Ascending aorta (tissue), 2 donors: ENCODE measurements at regions not wholly inside any gene's neighbourhood (a gene's known extent, or its start where the extent isn't known, plus 50 kb on each side); places are given as distances from the start of the nearest gene placed in this dataset.
"Not testable (repeated sequence)": the region's sequence is repeated elsewhere in the genome, so short reads cannot be mapped to it uniquely, and the experiment has no call there.

Experiments used
- DNase-seq, 2 donors: peaks; one replicate each; pipeline ENCODE4 v3.0.0-alpha.2; 2019; ENCODE audit warnings: low spot score in 2 of 2
- H3K27ac ChIP-seq, 2 donors: fragments of 200-600 bp; sonication (generic); one replicate each; pipeline ENCODE4 v1.5.1; 2016 to 2017; ENCODE audit warnings: mild to moderate bottlenecking in 1 of 2
- H3K27me3 ChIP-seq: fragments of 200-600 bp; sonication (generic); one replicate; pipeline ENCODE4 v1.5.1; 2017
- H3K36me3 ChIP-seq, 2 donors: fragments of 200-600 bp; sonication (generic); one replicate each; pipeline ENCODE4 v1.5.1; 2016
- H3K4me1 ChIP-seq, 2 donors: fragments of 200-600 bp; sonication (generic); one replicate each; pipeline ENCODE4 v1.5.1; 2016 to 2017; ENCODE audit warnings: mild to moderate bottlenecking in 1 of 2
- H3K4me3 ChIP-seq, 2 donors: fragments of 200-600 bp; sonication (generic); one replicate each; pipeline ENCODE4 v1.5.1; 2016 to 2017; ENCODE audit warnings: mild to moderate bottlenecking in 1 of 2
- H3K9me3 ChIP-seq, 2 donors: fragments of 200-600 bp; sonication (generic); one replicate each; pipeline ENCODE4 v1.5.1; 2016
- CTCF ChIP-seq, 3 experiments: fragments of 200-600 bp in 2 of 3; fragments of 450-650 bp in 1 of 3; sonication (generic) in 2 of 3; IDR thresholded peaks; one replicate each; pipeline ENCODE4 v1.5.1; 2016 to 2019; ENCODE audit warnings: antibody characterized with exemption in 3 of 3, mild to moderate bottlenecking in 1 of 3, moderate library complexity in 1 of 3
- intact Hi-C: fragments of 100-400 bp; cut with DNase I; formaldehyde crosslinking; loops from one replicate; pipeline ENCODE4 v1.15.1; 2023

DNA sequence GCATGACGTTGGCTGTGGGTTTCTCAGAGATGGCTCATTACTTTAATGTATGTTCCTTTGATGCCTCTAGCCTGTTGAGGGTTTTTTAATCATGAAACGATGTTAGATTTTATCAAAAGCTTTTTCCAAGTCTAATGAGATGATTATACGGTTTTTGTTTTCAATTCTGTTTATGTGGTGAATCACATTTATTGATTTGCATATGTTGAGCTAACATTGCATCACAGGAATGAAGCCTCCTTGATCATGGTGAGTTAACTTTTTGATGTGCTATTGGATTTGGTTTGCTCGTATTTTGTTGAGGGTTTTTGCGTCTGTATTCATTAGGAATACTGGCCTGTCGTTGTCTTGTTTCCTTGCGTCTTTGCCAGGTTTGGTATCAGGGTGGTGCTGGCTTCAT is 52.3 kb upstream of the PTPN12 start:
- no peaks in the 10 kb centered on the region for H3K4me1 ChIP-seq
- DNase-seq, result no peak
- H3K36me3 ChIP-seq, result no peaks in the 10 kb centered on the region
- intact Hi-C loops, result no loop called here
- H3K9me3 ChIP-seq, result no peaks in the 10 kb centered on the region
- no peak overlapping the region for H3K27ac ChIP-seq
- no peaks in the 10 kb centered on the region for H3K27me3 ChIP-seq
- TF ChIP-seq CTCF (IDR thresholded peaks at IDR 0.05), result no peak
- H3K4me3 ChIP-seq, result no peak overlapping the region

GRCh38 chr7:77482015-77482414 is 55.1 kb upstream of the PTPN12 start:
- Histone ChIP-seq H3K4me3 (no peak overlapping the region), H3K27ac (no peak overlapping the region), H3K4me1 (no peaks in the 10 kb centered on the region), H3K27me3 (no peaks in the 10 kb centered on the region), H3K9me3 (no peaks in the 10 kb centered on the region), H3K36me3 (no peaks in the 10 kb centered on the region)
- no peak for TF ChIP-seq CTCF (IDR thresholded peaks at IDR 0.05)
- intact Hi-C loops, result no loop called here
- DNase-seq, result no peak

- Histone ChIP-seq H3K4me3 (no peak overlapping the region), H3K27me3 (no peaks in the 10 kb centered on the region), H3K9me3 (no peaks in the 10 kb centered on the region), H3K36me3 (no peaks in the 10 kb centered on the region), H3K4me1 (no peaks in the 10 kb centered on the region), H3K27ac (no peak overlapping the region)
- no peak for TF ChIP-seq CTCF (IDR thresholded peaks at IDR 0.05)
- no peak for DNase-seq
- intact Hi-C loops, result no loop called here
Measured at GRCh38 chr7:77481615-77482014, 55.5 kb upstream of the PTPN12 start.

DNA sequence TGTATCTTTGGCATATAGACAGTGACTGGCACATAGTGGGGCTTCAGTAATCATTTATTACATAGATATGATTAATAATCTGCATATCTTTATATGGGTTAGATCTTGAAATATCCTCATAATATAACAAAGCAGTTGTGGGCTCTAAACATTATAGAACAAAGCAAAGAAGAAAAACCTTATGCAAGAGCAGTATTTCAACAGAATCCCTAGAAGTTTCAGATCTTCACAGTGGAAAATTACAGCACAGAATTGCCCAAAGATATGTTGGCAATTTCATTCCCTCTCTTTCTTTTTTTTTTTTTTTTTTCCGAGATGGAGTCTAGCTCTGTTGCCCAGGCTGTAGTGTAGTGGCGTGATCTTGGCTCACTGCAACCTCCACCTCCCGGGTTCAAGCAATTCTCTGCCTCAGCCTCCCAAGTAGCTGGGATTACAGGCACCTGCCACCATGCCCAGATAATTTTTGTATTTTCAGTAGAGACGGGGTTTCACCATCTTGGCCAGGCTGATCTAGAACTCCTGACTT is 56.9 kb upstream of the PTPN12 start:
- H3K4me3 ChIP-seq, H3K27me3 ChIP-seq, H3K4me1 ChIP-seq, H3K9me3 ChIP-seq, H3K27ac ChIP-seq, H3K36me3 ChIP-seq, DNase-seq, intact Hi-C loops: not testable (repeated sequence)

DNA sequence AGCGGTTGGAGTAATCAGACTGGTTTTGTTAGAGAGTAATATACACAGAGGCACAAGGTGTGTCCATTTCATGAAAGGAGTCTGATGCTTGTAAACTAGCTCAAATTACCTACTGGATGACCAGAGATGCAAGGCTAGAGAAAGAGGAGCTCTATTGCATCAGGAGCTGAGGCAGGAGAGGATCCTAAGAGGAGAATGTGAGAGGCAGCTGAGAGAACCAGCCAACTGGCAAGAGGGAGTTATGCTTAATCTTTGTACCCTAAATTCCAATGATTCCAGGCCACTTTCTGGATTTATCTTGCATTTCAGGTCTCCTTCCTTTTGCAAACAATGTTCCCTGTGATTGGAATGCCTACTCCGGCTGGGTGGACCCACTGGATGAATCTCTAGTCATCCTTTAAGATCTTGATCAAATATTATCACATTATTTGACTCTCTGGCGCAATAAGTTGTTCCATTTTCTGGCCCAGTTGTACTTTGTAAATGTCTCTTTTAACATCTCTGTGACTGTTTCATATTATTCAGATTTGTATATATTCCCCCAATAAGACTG is 57.5 kb upstream of the PTPN12 start:
- Histone ChIP-seq H3K4me1 (no peaks in the 10 kb centered on the region), H3K27me3 (no peaks in the 10 kb centered on the region), H3K36me3 (no peaks in the 10 kb centered on the region), H3K9me3 (no peaks in the 10 kb centered on the region), H3K27ac (no peak overlapping the region), H3K4me3 (no peak overlapping the region)
- intact Hi-C loops, result no loop called here
- no peak for DNase-seq
- TF ChIP-seq CTCF (IDR thresholded peaks at IDR 0.05), result no peak

DNA sequence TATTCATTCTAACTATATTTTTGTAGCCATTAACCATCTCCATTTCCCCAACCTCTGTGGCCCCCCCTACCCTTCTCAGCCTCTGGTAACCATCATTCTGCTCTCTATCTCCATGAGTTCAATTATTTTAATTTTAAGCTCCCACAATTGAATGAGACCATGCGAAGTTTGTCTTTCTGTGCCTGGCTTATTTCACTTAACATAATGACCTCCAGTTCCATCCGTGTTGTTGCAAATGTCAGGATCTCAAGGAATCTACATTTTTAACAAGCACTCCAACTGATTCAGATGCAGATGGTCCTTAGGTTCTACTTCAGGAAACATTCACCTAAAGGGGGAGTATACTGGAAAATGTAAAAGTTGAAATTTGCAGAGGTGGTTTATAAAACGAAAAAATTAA is 60.2 kb upstream of the PTPN12 start:
- no peak overlapping the region for H3K27ac ChIP-seq
- H3K27me3 ChIP-seq, result no peaks in the 10 kb centered on the region
- H3K9me3 ChIP-seq, result no peaks in the 10 kb centered on the region
- H3K4me1 ChIP-seq, result no peaks in the 10 kb centered on the region
- intact Hi-C loops, result no loop called here
- DNase-seq, result no peak
- no peak overlapping the region for H3K4me3 ChIP-seq
- no peaks in the 10 kb centered on the region for H3K36me3 ChIP-seq
- no peak for TF ChIP-seq CTCF (IDR thresholded peaks at IDR 0.05)
